ENCODE measurements at regions not wholly inside any gene's neighbourhood (a gene's known extent, or its start where the extent isn't known, plus 50 kb on each side); places are given as distances from the start of the nearest gene placed in this dataset.

- H3K27ac Mint-ChIP-seq, result no peak overlapping the region
- no peaks in the 10 kb centered on the region for H3K36me3 Mint-ChIP-seq
- DNase-seq (ENCODE audit: extremely low spot score, unreplicated experiment), result no peak
- no peak overlapping the region for H3K4me3 Mint-ChIP-seq
- no peaks in the 10 kb centered on the region for H3K4me1 Mint-ChIP-seq (ENCODE audit: unreplicated experiment)
- no peaks in the 10 kb centered on the region for H3K9me3 Mint-ChIP-seq
- TF ChIP-seq CTCF (conservative IDR thresholded peaks at IDR 0.05), result no peak
- no peaks in the 10 kb centered on the region for H3K27me3 Mint-ChIP-seq
These were observed 265.8 kb downstream of the ARAP2 start for GRCh38 chr4:35978551-35978950.

GRCh38 chr4:35982318-35982717, 262.0 kb downstream of the ARAP2 start:
- Mint-ChIP-seq H3K27ac (no peak overlapping the region), H3K9me3 (no peaks in the 10 kb centered on the region), H3K4me3 (no peak overlapping the region), H3K36me3 (no peaks in the 10 kb centered on the region), H3K4me1 (ENCODE audit: unreplicated experiment) (no peaks in the 10 kb centered on the region), H3K27me3 (no peaks in the 10 kb centered on the region)
- DNase-seq (ENCODE audit: extremely low spot score, unreplicated experiment), result no peak
- no peak for TF ChIP-seq CTCF (conservative IDR thresholded peaks at IDR 0.05)

GRCh38 chr4:35986537-35986936, 257.8 kb downstream of the ARAP2 start:
- Mint-ChIP-seq H3K27me3 (no peaks in the 10 kb centered on the region), H3K27ac (no peak overlapping the region), H3K4me3 (no peak overlapping the region), H3K36me3 (no peaks in the 10 kb centered on the region), H3K9me3 (no peaks in the 10 kb centered on the region), H3K4me1 (ENCODE audit: unreplicated experiment) (no peaks in the 10 kb centered on the region)
- DNase-seq (ENCODE audit: extremely low spot score, unreplicated experiment), result no peak
- TF ChIP-seq CTCF (conservative IDR thresholded peaks at IDR 0.05), result no peak

- Mint-ChIP-seq H3K27me3 (no peaks in the 10 kb centered on the region), H3K4me1 (ENCODE audit: unreplicated experiment) (no peaks in the 10 kb centered on the region), H3K4me3 (no peak overlapping the region), H3K27ac (no peak overlapping the region), H3K36me3 (no peaks in the 10 kb centered on the region), H3K9me3 (no peaks in the 10 kb centered on the region)
- no peak for TF ChIP-seq CTCF (conservative IDR thresholded peaks at IDR 0.05)
- no peak for DNase-seq (ENCODE audit: extremely low spot score, unreplicated experiment)
These were observed 250.7 kb downstream of the ARAP2 start for GRCh38 chr4:35993606-35994005.

- Mint-ChIP-seq H3K4me3 (no peak overlapping the region), H3K4me1 (ENCODE audit: unreplicated experiment) (no peaks in the 10 kb centered on the region), H3K27me3 (peaks cover 12% of the 10 kb centered on the region), H3K27ac (no peak overlapping the region), H3K9me3 (peaks cover 10% of the 10 kb centered on the region), H3K36me3 (no peaks in the 10 kb centered on the region)
- TF ChIP-seq CTCF (conservative IDR thresholded peaks at IDR 0.05), result no peak
- DNase-seq (ENCODE audit: extremely low spot score, unreplicated experiment), result no peak
These were observed 243.3 kb downstream of the ARAP2 start for GRCh38 chr4:36000941-36001557.

- H3K9me3 Mint-ChIP-seq, result peaks cover 10% of the 10 kb centered on the region
- DNase-seq (ENCODE audit: extremely low spot score, unreplicated experiment), result no peak
- no peak for TF ChIP-seq CTCF (conservative IDR thresholded peaks at IDR 0.05)
- H3K4me3 Mint-ChIP-seq, result no peak overlapping the region
- H3K27ac Mint-ChIP-seq, result no peak overlapping the region
- no peaks in the 10 kb centered on the region for H3K4me1 Mint-ChIP-seq (ENCODE audit: unreplicated experiment)
- H3K36me3 Mint-ChIP-seq, result no peaks in the 10 kb centered on the region
- H3K27me3 Mint-ChIP-seq, result peaks cover 15% of the 10 kb centered on the region
These were observed 241.3 kb downstream of the ARAP2 start for GRCh38 chr4:36003051-36003450.

Measured in type B pancreatic cell (in vitro differentiated cells).